ENCODE measurements at regions not wholly inside any gene's neighbourhood (a gene's known extent, or its start where the extent isn't known, plus 50 kb on each side); places are given as distances from the start of the nearest gene placed in this dataset.

- TF ChIP-seq CTCF (IDR thresholded peaks at IDR 0.05; ENCODE audit: insufficient read depth, low read depth, low read length), result no peak
- H3K4me3 ChIP-seq (ENCODE audit: low read depth, low read length), result no peak overlapping the region
- no peak for DNase-seq (ENCODE audit: low read depth)
Observed at GRCh38 chr17:37796076-37796475, 51.2 kb upstream of the HNF1B start.
